ENCODE measurements at regions not wholly inside any gene's neighbourhood (a gene's known extent, or its start where the extent isn't known, plus 50 kb on each side); places are given as distances from the start of the nearest gene placed in this dataset.
"Not testable (repeated sequence)": the region's sequence is repeated elsewhere in the genome, so short reads cannot be mapped to it uniquely, and the experiment has no call there.

DNA sequence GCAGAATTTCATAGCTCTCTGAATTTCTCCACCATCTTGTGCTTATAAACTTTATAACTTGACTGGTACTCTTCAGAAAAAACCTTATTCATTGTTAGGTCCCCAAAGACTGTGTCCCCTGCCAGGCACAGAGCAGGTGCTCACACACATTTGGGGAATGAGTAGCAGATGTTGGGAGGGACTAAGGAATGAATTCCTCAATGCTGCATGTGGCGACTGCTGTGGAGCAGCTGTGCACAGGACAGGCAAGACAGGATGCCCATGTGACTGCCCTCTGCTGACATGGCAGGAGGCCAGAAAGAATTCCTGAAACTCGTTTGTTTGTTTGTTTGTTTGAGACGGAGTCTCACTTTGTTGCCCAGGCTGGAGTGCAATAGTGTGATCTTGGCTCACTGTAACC lies 122.3 kb upstream of the ITGA6 start:
- POLR2A ChIA-PET: no interaction called here
- ATAC-seq (no peak), DNase-seq (no peak)
- H3K36me3 Mint-ChIP-seq (ENCODE audit: low read depth): no peaks in the 10 kb centered on the region
- CTCF ChIA-PET: no interaction called here
- peaks cover 1% of the 10 kb centered on the region for H3K27me3 Mint-ChIP-seq
- TF ChIP-seq, protein P1, sequence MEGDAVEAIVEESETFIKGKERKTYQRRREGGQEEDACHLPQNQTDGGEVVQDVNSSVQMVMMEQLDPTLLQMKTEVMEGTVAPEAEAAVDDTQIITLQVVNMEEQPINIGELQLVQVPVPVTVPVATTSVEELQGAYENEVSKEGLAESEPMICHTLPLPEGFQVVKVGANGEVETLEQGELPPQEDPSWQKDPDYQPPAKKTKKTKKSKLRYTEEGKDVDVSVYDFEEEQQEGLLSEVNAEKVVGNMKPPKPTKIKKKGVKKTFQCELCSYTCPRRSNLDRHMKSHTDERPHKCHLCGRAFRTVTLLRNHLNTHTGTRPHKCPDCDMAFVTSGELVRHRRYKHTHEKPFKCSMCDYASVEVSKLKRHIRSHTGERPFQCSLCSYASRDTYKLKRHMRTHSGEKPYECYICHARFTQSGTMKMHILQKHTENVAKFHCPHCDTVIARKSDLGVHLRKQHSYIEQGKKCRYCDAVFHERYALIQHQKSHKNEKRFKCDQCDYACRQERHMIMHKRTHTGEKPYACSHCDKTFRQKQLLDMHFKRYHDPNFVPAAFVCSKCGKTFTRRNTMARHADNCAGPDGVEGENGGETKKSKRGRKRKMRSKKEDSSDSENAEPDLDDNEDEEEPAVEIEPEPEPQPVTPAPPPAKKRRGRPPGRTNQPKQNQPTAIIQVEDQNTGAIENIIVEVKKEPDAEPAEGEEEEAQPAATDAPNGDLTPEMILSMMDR (IDR thresholded peaks at IDR 0.05): no peak
- H3K27ac Mint-ChIP-seq: no peak overlapping the region
- no peaks in the 10 kb centered on the region for H3K4me1 Mint-ChIP-seq (ENCODE audit: low read depth)
- intact Hi-C loops (cut with micrococcal nuclease): no loop called here
- H3K9me3 Mint-ChIP-seq: no peaks in the 10 kb centered on the region
- no peak overlapping the region for H3K4me3 Mint-ChIP-seq

DNA sequence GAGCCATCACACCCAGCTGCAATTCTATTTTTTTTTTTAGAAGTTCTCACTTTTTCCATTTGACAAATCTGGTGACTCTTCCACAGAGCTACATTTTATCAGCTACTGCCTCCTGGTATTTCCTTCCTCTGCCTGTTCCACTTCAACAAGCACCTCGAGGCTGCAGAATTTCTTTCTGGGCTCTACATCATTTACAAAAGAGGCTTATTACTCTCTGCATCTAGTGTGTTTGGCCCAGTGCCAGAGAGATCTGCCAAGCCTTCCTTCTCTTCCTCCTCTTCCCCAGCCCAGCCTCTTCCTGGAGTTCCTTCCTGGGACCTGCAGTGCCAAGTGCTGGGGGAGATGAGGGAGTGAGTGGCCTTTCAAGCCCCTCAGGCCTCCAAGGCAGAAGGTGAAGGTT lies 119.6 kb upstream of the ITGA6 start:
- Mint-ChIP-seq H3K4me1 (ENCODE audit: low read depth) (no peaks in the 10 kb centered on the region), H3K4me3 (no peak overlapping the region), H3K36me3 (ENCODE audit: low read depth) (no peaks in the 10 kb centered on the region), H3K9me3 (no peaks in the 10 kb centered on the region), H3K27me3 (peaks cover 1% of the 10 kb centered on the region), H3K27ac (no peak overlapping the region)
- no peak for DNase-seq
- ChIA-PET CTCF (no interaction called here), POLR2A (no interaction called here)
- TF ChIP-seq, protein P1 (IDR thresholded peaks at IDR 0.05): no peak
- ATAC-seq: no peak
- intact Hi-C loops (cut with micrococcal nuclease): no loop called here

DNA sequence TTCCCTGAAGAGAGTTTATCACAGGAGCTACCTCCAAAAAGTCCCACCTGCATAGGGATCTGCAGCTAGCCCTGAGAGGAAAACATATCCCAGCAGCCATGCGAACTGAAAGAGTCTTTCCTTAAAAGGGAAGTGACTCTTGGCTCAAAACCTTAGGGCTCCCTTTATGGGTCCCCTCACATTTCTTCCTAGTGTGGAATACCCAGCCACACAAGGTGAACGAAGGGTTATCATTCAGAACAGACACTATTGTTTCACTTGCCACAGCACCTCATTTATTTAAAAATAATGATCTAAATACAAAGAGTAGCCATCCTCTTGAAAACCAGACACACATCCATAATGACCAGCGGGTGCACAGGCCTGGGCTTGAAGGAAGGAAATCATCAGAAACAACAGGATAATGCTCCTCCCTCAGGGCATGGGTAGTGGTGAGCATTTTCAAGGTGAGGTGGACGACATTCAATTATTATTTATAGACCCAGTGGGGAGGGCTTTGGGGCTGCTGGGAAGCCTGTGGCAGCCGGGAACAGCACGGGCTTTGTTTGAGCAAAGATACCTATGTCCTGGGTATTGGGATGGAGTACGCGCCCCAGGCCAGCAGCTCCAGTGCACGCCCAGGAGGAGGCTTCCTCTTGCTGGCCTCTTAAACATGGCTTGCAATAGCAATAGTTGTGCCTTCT lies 119.0 kb upstream of the ITGA6 start:
- Mint-ChIP-seq H3K27me3 (peaks cover 1% of the 10 kb centered on the region), H3K27ac (no peak overlapping the region), H3K4me3 (no peak overlapping the region), H3K36me3 (ENCODE audit: low read depth) (no peaks in the 10 kb centered on the region), H3K9me3 (no peaks in the 10 kb centered on the region), H3K4me1 (ENCODE audit: low read depth) (no peaks in the 10 kb centered on the region)
- ChIA-PET POLR2A (interaction anchor here (1.2 kb wide), 1 partner anchor 69 kb away, joined by 5 read pairs; no protein-coding TSS in a partner anchor), CTCF (no interaction called here)
- ATAC-seq (no peak), DNase-seq (no peak)
- TF ChIP-seq, protein P1 (IDR thresholded peaks at IDR 0.05): no peak
- intact Hi-C loops (cut with micrococcal nuclease): no loop called here

DNA sequence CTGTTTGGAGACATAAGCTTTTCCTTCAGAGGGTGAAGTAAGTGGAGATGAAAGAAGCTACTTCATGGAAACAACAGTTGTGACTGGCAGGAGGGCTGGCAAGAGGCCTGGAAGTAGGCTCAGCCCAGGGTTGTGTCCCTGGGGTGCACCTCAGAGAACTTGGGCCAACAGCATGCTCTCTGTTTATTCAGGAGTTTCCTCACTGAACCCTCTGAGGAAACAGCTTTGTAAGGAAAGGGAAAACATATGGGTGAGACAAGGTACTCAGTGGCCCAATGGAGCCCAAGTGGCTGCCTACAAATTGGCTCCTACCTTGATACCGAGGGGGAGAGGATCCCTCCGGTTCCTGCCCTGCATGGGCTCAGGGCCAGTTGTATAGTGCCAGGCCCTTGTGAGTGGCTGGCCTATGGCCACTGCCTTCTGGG lies 115.5 kb upstream of the ITGA6 start:
- Mint-ChIP-seq H3K4me3 (no peak overlapping the region), H3K36me3 (ENCODE audit: low read depth) (no peaks in the 10 kb centered on the region), H3K9me3 (no peaks in the 10 kb centered on the region), H3K27me3 (no peaks in the 10 kb centered on the region), H3K4me1 (ENCODE audit: low read depth) (no peaks in the 10 kb centered on the region), H3K27ac (no peak overlapping the region)
- intact Hi-C loops (cut with micrococcal nuclease): no loop called here
- ChIA-PET POLR2A (no interaction called here), CTCF (no interaction called here)
- DNase-seq (no peak), ATAC-seq (no peak)
- TF ChIP-seq, protein P1 (IDR thresholded peaks at IDR 0.05): no peak

DNA sequence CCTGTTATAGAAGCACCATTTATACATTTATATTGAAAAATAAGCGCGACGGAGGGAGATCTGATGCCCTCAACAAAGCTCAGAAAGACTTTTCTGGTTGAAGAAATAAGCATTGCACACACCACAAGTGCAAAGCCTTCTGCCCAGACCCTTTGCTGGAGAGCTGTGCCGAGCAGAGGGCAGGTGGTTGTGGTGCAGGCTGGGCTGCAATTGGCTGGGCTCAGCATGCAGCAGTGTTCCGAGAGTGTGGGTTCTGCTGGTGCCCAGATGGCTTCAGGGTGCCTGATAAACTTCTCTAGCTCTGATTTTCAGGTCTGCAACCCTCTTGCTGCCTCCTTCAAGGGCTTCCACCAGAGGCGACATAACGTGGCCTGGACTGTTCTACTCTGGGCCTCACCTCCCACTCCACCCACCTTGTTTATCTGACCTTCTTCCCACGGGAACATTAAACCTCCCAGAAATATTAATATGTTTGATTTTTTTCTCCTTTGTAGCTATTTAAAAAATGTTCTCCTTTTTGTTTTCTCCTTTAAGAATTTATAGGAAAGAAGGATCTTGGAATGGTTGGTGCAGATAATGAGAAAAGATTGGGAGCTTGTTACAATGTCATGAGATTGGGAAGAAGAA lies 113.6 kb upstream of the ITGA6 start:
- Mint-ChIP-seq H3K4me1 (ENCODE audit: low read depth) (no peaks in the 10 kb centered on the region), H3K27me3 (no peaks in the 10 kb centered on the region), H3K9me3 (no peaks in the 10 kb centered on the region), H3K4me3 (no peak overlapping the region), H3K36me3 (ENCODE audit: low read depth) (no peaks in the 10 kb centered on the region), H3K27ac (no peak overlapping the region)
- POLR2A ChIA-PET: interaction anchor here (0.6 to 1.4 kb wide), 3 partner anchors 28 to 647 kb away, joined by 3 to 4 read pairs (median 3); no protein-coding TSS in a partner anchor
- intact Hi-C loops (cut with micrococcal nuclease): no loop called here
- ATAC-seq (no peak), DNase-seq (no peak)
- CTCF ChIA-PET: interaction anchor here (1.3 kb wide), 1 partner anchor 132 kb away, joined by 3 read pairs; no protein-coding TSS in a partner anchor
- TF ChIP-seq, protein P1 (IDR thresholded peaks at IDR 0.05): no peak

DNA sequence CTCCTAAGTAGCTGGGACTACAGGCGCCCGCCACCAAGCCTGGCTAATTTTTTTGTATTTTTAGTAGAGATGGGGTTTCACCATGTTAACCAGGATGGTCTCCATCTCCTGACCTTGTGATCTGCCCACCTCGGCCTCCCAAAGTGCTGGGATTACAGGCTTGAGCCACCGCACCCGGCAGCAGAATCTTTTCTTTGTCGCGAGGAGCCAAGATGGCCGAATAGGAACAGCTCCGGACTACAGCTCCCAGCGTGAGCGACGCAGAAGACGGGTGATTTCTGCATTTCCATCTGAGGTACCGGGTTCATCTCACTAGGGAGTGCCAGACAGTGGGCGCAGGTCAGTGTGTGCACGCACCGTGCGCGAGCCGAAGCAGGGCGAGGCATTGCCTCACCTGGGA lies 112.3 kb upstream of the ITGA6 start:
- ATAC-seq; H3K27ac Mint-ChIP-seq; H3K27me3 Mint-ChIP-seq; DNase-seq; H3K4me3 Mint-ChIP-seq; H3K9me3 Mint-ChIP-seq; H3K36me3 Mint-ChIP-seq (ENCODE audit: low read depth); POLR2A ChIA-PET; CTCF ChIA-PET; intact Hi-C loops (cut with micrococcal nuclease); H3K4me1 Mint-ChIP-seq (ENCODE audit: low read depth): not testable (repeated sequence)
